ENCODE measurements at regions not wholly inside any gene's neighbourhood (a gene's known extent, or its start where the extent isn't known, plus 50 kb on each side); places are given as distances from the start of the nearest gene placed in this dataset.

GRCh38 chr6:1526398-1527072 lies 83.2 kb upstream of the FOXC1 start:
- TF ChIP-seq, protein P1, sequence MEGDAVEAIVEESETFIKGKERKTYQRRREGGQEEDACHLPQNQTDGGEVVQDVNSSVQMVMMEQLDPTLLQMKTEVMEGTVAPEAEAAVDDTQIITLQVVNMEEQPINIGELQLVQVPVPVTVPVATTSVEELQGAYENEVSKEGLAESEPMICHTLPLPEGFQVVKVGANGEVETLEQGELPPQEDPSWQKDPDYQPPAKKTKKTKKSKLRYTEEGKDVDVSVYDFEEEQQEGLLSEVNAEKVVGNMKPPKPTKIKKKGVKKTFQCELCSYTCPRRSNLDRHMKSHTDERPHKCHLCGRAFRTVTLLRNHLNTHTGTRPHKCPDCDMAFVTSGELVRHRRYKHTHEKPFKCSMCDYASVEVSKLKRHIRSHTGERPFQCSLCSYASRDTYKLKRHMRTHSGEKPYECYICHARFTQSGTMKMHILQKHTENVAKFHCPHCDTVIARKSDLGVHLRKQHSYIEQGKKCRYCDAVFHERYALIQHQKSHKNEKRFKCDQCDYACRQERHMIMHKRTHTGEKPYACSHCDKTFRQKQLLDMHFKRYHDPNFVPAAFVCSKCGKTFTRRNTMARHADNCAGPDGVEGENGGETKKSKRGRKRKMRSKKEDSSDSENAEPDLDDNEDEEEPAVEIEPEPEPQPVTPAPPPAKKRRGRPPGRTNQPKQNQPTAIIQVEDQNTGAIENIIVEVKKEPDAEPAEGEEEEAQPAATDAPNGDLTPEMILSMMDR (IDR thresholded peaks at IDR 0.05): no peak
- TF ChIP-seq POLR2A (IDR thresholded peaks at IDR 0.05) (no peak), EP300 (IDR thresholded peaks at IDR 0.05) (no peak), POLR2AphosphoS5 (IDR thresholded peaks at IDR 0.05) (no peak)
